ENCODE measurements at regions not wholly inside any gene's neighbourhood (a gene's known extent, or its start where the extent isn't known, plus 50 kb on each side); places are given as distances from the start of the nearest gene placed in this dataset.

- no peaks in the 10 kb centered on the region for H3K4me1 ChIP-seq (ENCODE audit: insufficient read depth, low read length)
- no peaks in the 10 kb centered on the region for H3K79me2 ChIP-seq (ENCODE audit: insufficient read depth, low read length)
- H3K27me3 ChIP-seq (ENCODE audit: insufficient read depth, low read length, poor library complexity), result no peaks in the 10 kb centered on the region
- no peaks in the 10 kb centered on the region for H3K36me3 ChIP-seq (ENCODE audit: insufficient read depth, low read length)
- no peak overlapping the region for H2AFZ ChIP-seq (ENCODE audit: low read depth, low read length)
- H3K27ac ChIP-seq (ENCODE audit: low read length), result no peak overlapping the region
- no peak overlapping the region for H3K9ac ChIP-seq (ENCODE audit: low read depth, low read length)
- H3K9me3 ChIP-seq (ENCODE audit: insufficient read depth, low read length, severe bottlenecking), result no peaks in the 10 kb centered on the region
- no peak overlapping the region for H3K4me2 ChIP-seq (ENCODE audit: insufficient read depth, low read length)
- H4K20me1 ChIP-seq (ENCODE audit: insufficient read depth, low read length), result no peaks in the 10 kb centered on the region
- TF ChIP-seq CTCF (IDR thresholded peaks at IDR 0.05; ENCODE audit: borderline replicate concordance, extremely low read depth, low read length, poor library complexity, severe bottlenecking), result no peak
- no peak for TF ChIP-seq EZH2 (IDR thresholded peaks at IDR 0.05; ENCODE audit: borderline replicate concordance, low read depth, low read length, severe bottlenecking)
- DNase-seq, result no peak
- H3K4me3 ChIP-seq (ENCODE audit: low read depth in 1 of 2, low read length in 2 of 2), result no peak overlapping the region
- ATAC-seq (ENCODE audit: insufficient read depth, low read depth), result no peak
These were observed 71.0 kb upstream of the CHCHD3 start for GRCh38 chr7:133152875-133153274.

- Histone ChIP-seq H4K20me1 (ENCODE audit: insufficient read depth, low read length) (no peaks in the 10 kb centered on the region), H3K27ac (ENCODE audit: low read length) (no peak overlapping the region), H3K4me1 (ENCODE audit: insufficient read depth, low read length) (no peaks in the 10 kb centered on the region), H3K27me3 (ENCODE audit: insufficient read depth, low read length, poor library complexity) (no peaks in the 10 kb centered on the region), H3K79me2 (ENCODE audit: insufficient read depth, low read length) (no peaks in the 10 kb centered on the region), H3K9me3 (ENCODE audit: insufficient read depth, low read length, severe bottlenecking) (no peaks in the 10 kb centered on the region), H3K9ac (ENCODE audit: low read depth, low read length) (no peak overlapping the region), H3K4me2 (ENCODE audit: insufficient read depth, low read length) (no peak overlapping the region), H2AFZ (ENCODE audit: low read depth, low read length) (no peak overlapping the region), H3K4me3 (ENCODE audit: low read depth in 1 of 2, low read length in 2 of 2) (no peak overlapping the region), H3K36me3 (ENCODE audit: insufficient read depth, low read length) (no peaks in the 10 kb centered on the region)
- no peak for DNase-seq
- ATAC-seq (ENCODE audit: insufficient read depth, low read depth), result no peak
- TF ChIP-seq EZH2 (IDR thresholded peaks at IDR 0.05; ENCODE audit: borderline replicate concordance, low read depth, low read length, severe bottlenecking), result no peak
- TF ChIP-seq CTCF (IDR thresholded peaks at IDR 0.05; ENCODE audit: borderline replicate concordance, extremely low read depth, low read length, poor library complexity, severe bottlenecking), result no peak
These were observed 73.3 kb upstream of the CHCHD3 start for GRCh38 chr7:133155146-133155545.

- H3K4me1 ChIP-seq (ENCODE audit: insufficient read depth, low read length), result no peaks in the 10 kb centered on the region
- H3K79me2 ChIP-seq (ENCODE audit: insufficient read depth, low read length), result no peaks in the 10 kb centered on the region
- DNase-seq (no peak), ATAC-seq (ENCODE audit: insufficient read depth, low read depth) (no peak)
- no peaks in the 10 kb centered on the region for H3K27me3 ChIP-seq (ENCODE audit: insufficient read depth, low read length, poor library complexity)
- H3K4me3 ChIP-seq (ENCODE audit: low read depth in 1 of 2, low read length in 2 of 2), result no peak overlapping the region
- H3K27ac ChIP-seq (ENCODE audit: low read length), result no peak overlapping the region
- no peak overlapping the region for H3K4me2 ChIP-seq (ENCODE audit: insufficient read depth, low read length)
- TF ChIP-seq CTCF (IDR thresholded peaks at IDR 0.05; ENCODE audit: borderline replicate concordance, extremely low read depth, low read length, poor library complexity, severe bottlenecking) (no peak), EZH2 (IDR thresholded peaks at IDR 0.05; ENCODE audit: borderline replicate concordance, low read depth, low read length, severe bottlenecking) (no peak)
- no peaks in the 10 kb centered on the region for H3K9me3 ChIP-seq (ENCODE audit: insufficient read depth, low read length, severe bottlenecking)
- no peaks in the 10 kb centered on the region for H3K36me3 ChIP-seq (ENCODE audit: insufficient read depth, low read length)
- H3K9ac ChIP-seq (ENCODE audit: low read depth, low read length), result no peak overlapping the region
- H2AFZ ChIP-seq (ENCODE audit: low read depth, low read length), result no peak overlapping the region
- H4K20me1 ChIP-seq (ENCODE audit: insufficient read depth, low read length), result no peaks in the 10 kb centered on the region
These were observed 73.8 kb upstream of the CHCHD3 start for GRCh38 chr7:133155642-133156041.

GRCh38 chr7:133157045-133157444 is 75.2 kb upstream of the CHCHD3 start:
- Histone ChIP-seq H3K79me2 (ENCODE audit: insufficient read depth, low read length) (no peaks in the 10 kb centered on the region), H3K4me1 (ENCODE audit: insufficient read depth, low read length) (no peaks in the 10 kb centered on the region), H3K27me3 (ENCODE audit: insufficient read depth, low read length, poor library complexity) (no peaks in the 10 kb centered on the region), H2AFZ (ENCODE audit: low read depth, low read length) (no peak overlapping the region), H3K4me3 (ENCODE audit: low read depth in 1 of 2, low read length in 2 of 2) (no peak overlapping the region), H3K9me3 (ENCODE audit: insufficient read depth, low read length, severe bottlenecking) (no peaks in the 10 kb centered on the region), H4K20me1 (ENCODE audit: insufficient read depth, low read length) (no peaks in the 10 kb centered on the region), H3K9ac (ENCODE audit: low read depth, low read length) (no peak overlapping the region), H3K27ac (ENCODE audit: low read length) (no peak overlapping the region), H3K4me2 (ENCODE audit: insufficient read depth, low read length) (no peak overlapping the region), H3K36me3 (ENCODE audit: insufficient read depth, low read length) (no peaks in the 10 kb centered on the region)
- TF ChIP-seq CTCF (IDR thresholded peaks at IDR 0.05; ENCODE audit: borderline replicate concordance, extremely low read depth, low read length, poor library complexity, severe bottlenecking) (no peak), EZH2 (IDR thresholded peaks at IDR 0.05; ENCODE audit: borderline replicate concordance, low read depth, low read length, severe bottlenecking) (no peak)
- no peak for DNase-seq
- no peak for ATAC-seq (ENCODE audit: insufficient read depth, low read depth)

Data from DND-41 (cell line).